Esophagus squamous epithelium (tissue), 4 donors: ENCODE measurements at regions not wholly inside any gene's neighbourhood (a gene's known extent, or its start where the extent isn't known, plus 50 kb on each side); places are given as distances from the start of the nearest gene placed in this dataset.

Source experiments
- CTCF ChIP-seq, 6 experiments: fragments of 450-650 bp in 4 of 6; fragments of 200-600 bp in 2 of 6; sonication (generic) in 2 of 6; IDR thresholded peaks; one replicate each; pipeline ENCODE4 v1.5.1; 2016 to 2019; ENCODE audit warnings: antibody characterized with exemption in 6 of 6, mild to moderate bottlenecking in 4 of 6, moderate library complexity in 4 of 6
- POLR2A ChIP-seq, 4 donors: fragments of 450-650 bp; IDR thresholded peaks; one replicate each; pipeline ENCODE4 v1.6.1; 2017; ENCODE audit warnings: antibody characterized with exemption in 4 of 4, mild to moderate bottlenecking in 4 of 4, moderate library complexity in 3 of 4

- TF ChIP-seq POLR2A (IDR thresholded peaks at IDR 0.05) (no peak), CTCF (IDR thresholded peaks at IDR 0.05) (no peak)
Observed at GRCh38 chrX:137401092-137401491, 164.8 kb upstream of the ZIC3 start.
